K562 (cell line): ENCODE measurements at regions not wholly inside any gene's neighbourhood (a gene's known extent, or its start where the extent isn't known, plus 50 kb on each side); places are given as distances from the start of the nearest gene placed in this dataset.

Source experiments
- ATAC-seq: fragments of 200-7000 bp; cut with Tn5 transposase; 3 replicates; pipeline ENCODE4 v1.9.1; 2020; ENCODE audit warnings: moderate library complexity
- BruUV-seq: library from RNA; stranded (reverse); fragments of 400-500 nt; replicated peaks from 2 replicates; lab custom pipeline; 2021; lab: Mats Ljungman, UMichigan
- CTCF ChIA-PET: fragments of 300-600 bp; formaldehyde crosslinking; extraction: SDS; loops from one replicate; lab custom pipeline; 2021; ENCODE audit warnings: low intra/inter-chr PET ratio; lab: Yijun Ruan, JAX
- POLR2A ChIA-PET: fragments of 300-600, 350-650 bp; sonication (Branson Sonifier 250); formaldehyde crosslinking; extraction: SDS; loops from one replicate; lab custom pipeline; 2021; ENCODE audit warnings: antibody characterized with exemption, inconsistent platforms; lab: Yijun Ruan, JAX
- DNase-seq, 4 experiments: peaks; one replicate each; pipeline versions ENCODE4 v3.0.0 to v3.0.0-alpha.2; 2011 to 2018; ENCODE audit warnings: low spot score in 3 of 4, mixed read lengths in 3 of 4; ENCODE audit errors: extremely low read depth in 1 of 4
- FAIRE-seq: peaks from 2 replicates; lab custom pipeline; 2011; peaks lifted over from hg19 to GRCh38; lab: Jason Lieb, UNC
- H2AFZ ChIP-seq: 2 replicates; pipeline ENCODE4 v1.6.0; 2011; ENCODE audit warnings: low read depth, low read length, control low read depth, inconsistent platforms
- H3K27ac ChIP-seq: fragments of 200-600 bp; 3 replicates; pipeline ENCODE4 v1.8.0; 2011; ENCODE audit warnings: low read depth, mild to moderate bottlenecking, control low read depth, inconsistent platforms, low read length, moderate library complexity, mixed read lengths; ENCODE audit errors: extremely low read depth
- H3K27me3 ChIP-seq, 2 experiments: fragments of 300-600 bp in 1 of 2; 2 replicates in 1 of 2; 3 replicates in 1 of 2; pipeline versions ENCODE4 v1.6.0 to v1.8.0; 2011; ENCODE audit warnings: inconsistent platforms in 2 of 2, low read length in 2 of 2, mild to moderate bottlenecking in 1 of 2, mixed read lengths in 1 of 2, moderate library complexity in 1 of 2; ENCODE audit not compliant: control insufficient read depth in 2 of 2, insufficient read depth in 2 of 2
- H3K36me3 ChIP-seq: fragments of 300-600 bp; 3 replicates; pipeline ENCODE4 v1.8.0; 2011; ENCODE audit warnings: mild to moderate bottlenecking, low read length, inconsistent platforms; ENCODE audit not compliant: control insufficient read depth, insufficient read depth
- H3K4me1 ChIP-seq, 2 experiments: fragments of 200-600 bp in 1 of 2; replicated peaks in 1 of 2; 2 replicates in 1 of 2; 3 replicates in 1 of 2; pipeline versions ENCODE4 v1.5.1 to v1.8.0; 2011; ENCODE audit warnings: inconsistent platforms in 2 of 2, low read length in 2 of 2, mild to moderate bottlenecking in 1 of 2, mixed read lengths in 1 of 2, moderate library complexity in 1 of 2; ENCODE audit not compliant: control insufficient read depth in 2 of 2, insufficient read depth in 2 of 2
- H3K4me2 ChIP-seq: 2 replicates; pipeline ENCODE4 v1.6.1; 2011; ENCODE audit warnings: low read length, control low read depth, inconsistent platforms, mixed read lengths; ENCODE audit not compliant: insufficient read depth
- H3K4me3 ChIP-seq: fragments of 200-600 bp; sonication (generic), shearing (Covaris generic); 2 replicates; pipeline ENCODE4 v1.5.1; 2016; ENCODE audit warnings: control low read depth, inconsistent platforms
- H3K79me2 ChIP-seq: fragments of 200-600 bp; 3 replicates; pipeline ENCODE4 v1.8.0; 2011; ENCODE audit warnings: low read length, inconsistent platforms; ENCODE audit not compliant: control insufficient read depth, insufficient read depth
- H3K9ac ChIP-seq, 2 experiments: 2 replicates each; pipeline versions ENCODE4 v1.6.0 to v1.6.1; 2011; ENCODE audit warnings: low read depth in 2 of 2, low read length in 2 of 2, control low read depth in 1 of 2, inconsistent platforms in 1 of 2, mild to moderate bottlenecking in 1 of 2, mixed read lengths in 1 of 2; ENCODE audit not compliant: insufficient read depth in 1 of 2
- H3K9me1 ChIP-seq: one replicate; pipeline ENCODE4 v1.6.0; 2011; ENCODE audit warnings: inconsistent platforms, mild to moderate bottlenecking, low read length, moderate library complexity; ENCODE audit not compliant: control insufficient read depth, insufficient read depth
- H3K9me3 ChIP-seq: replicated peaks from 2 replicates; pipeline ENCODE4 v1.5.1; 2011; ENCODE audit warnings: low read depth, low read length, inconsistent platforms; ENCODE audit not compliant: control insufficient read depth, insufficient read depth
- H4K20me1 ChIP-seq: replicated peaks from 2 replicates; pipeline ENCODE4 v1.6.1; 2011; ENCODE audit warnings: low read length, inconsistent platforms, mixed read lengths; ENCODE audit not compliant: control insufficient read depth, insufficient read depth
- FUS ChIP-seq: fragments of 200-400 bp; formaldehyde crosslinking; optimal IDR thresholded peaks from 2 replicates; pipeline ENCODE3; 2017; ENCODE audit warnings: low read depth, low read length
- JUN ChIP-seq, 2 experiments: sonication (generic) in 1 of 2; formaldehyde crosslinking in 1 of 2; IDR thresholded peaks; 2 replicates each; pipeline versions ENCODE4 v1.6.1 to v1.8.0; 2012 to 2022; ENCODE audit warnings: borderline replicate concordance in 2 of 2, mild to moderate bottlenecking in 2 of 2, improper control_type of control experiment in 1 of 2, low read depth in 1 of 2, low read length in 1 of 2, missing genetic modification reagents in 1 of 2
- MCM3 ChIP-seq: fragments of 450-650 bp; IDR thresholded peaks from 2 replicates; pipeline ENCODE4 v1.6.1; 2016
- MTA2 ChIP-seq: fragments of 450-650 bp; IDR thresholded peaks from 2 replicates; pipeline ENCODE4 v1.6.1; 2016; ENCODE audit warnings: low read depth
- NFIX ChIP-seq: fragments of 250-450 bp; sonication (Bioruptor Pico); IDR thresholded peaks from 2 replicates; pipeline ENCODE4 v1.4.0; 2020; ENCODE audit warnings: low read depth, mild to moderate bottlenecking, moderate library complexity
- PRMT5 ChIP-seq: sonication (generic); formaldehyde crosslinking; IDR thresholded peaks from 2 replicates; pipeline ENCODE4 v1.5.0; 2020; ENCODE audit warnings: missing genetic modification reagents
- PYGO2 ChIP-seq: fragments of 450-650 bp; IDR thresholded peaks from 2 replicates; pipeline ENCODE4 v1.6.1; 2016; ENCODE audit warnings: mild to moderate bottlenecking, missing genetic modification characterization, moderate library complexity, missing compliant biosample characterization
- RAD51 ChIP-seq: fragments of 450-650 bp; IDR thresholded peaks from 2 replicates; pipeline ENCODE4 v1.7.1; 2016; ENCODE audit warnings: low read depth, mild to moderate bottlenecking, borderline replicate concordance
- SPI1 ChIP-seq: IDR thresholded peaks from 2 replicates; pipeline ENCODE4 v1.6.1; 2011; ENCODE audit warnings: low read depth, low read length, control low read depth, borderline replicate concordance
- STAT5A ChIP-seq: IDR thresholded peaks from 2 replicates; pipeline ENCODE4 v1.6.1; 2012; ENCODE audit warnings: low read length, inconsistent platforms, borderline replicate concordance
- ZNF134 ChIP-seq: fragments of 250-450 bp; sonication (Bioruptor Pico); conservative IDR thresholded peaks from 2 replicates; pipeline ENCODE4 v1.4.0; 2020
- ZNF143 ChIP-seq: sonication (generic); formaldehyde crosslinking; IDR thresholded peaks from 2 replicates; pipeline ENCODE4 v1.9.0; 2022; ENCODE audit warnings: mild to moderate bottlenecking, missing genetic modification reagents
- ZNF274 ChIP-seq: IDR thresholded peaks from 2 replicates; pipeline ENCODE4 v1.6.1; 2011; ENCODE audit warnings: low read depth, mild to moderate bottlenecking, low read length, moderate library complexity, borderline replicate concordance
- whole genome bisulfite sequencing: fragments of 100-300 bp; shearing (Covaris generic); methylation state at CpG from one replicate; pipeline ENCODE4 v1.1.6; 2016; ENCODE audit warnings: low coverage, mixed read lengths; ENCODE audit not compliant: insufficient coverage; ENCODE audit errors: missing lambda C conversion rate; 5-methylcytosine and 5-hydroxymethylcytosine counted together
- in situ Hi-C: fragments of 300-500 bp; cut with MboI; formaldehyde crosslinking; loops from 4 replicates; pipeline ENCODE4 v1.15.0; 2018; ENCODE audit warnings: inconsistent platforms, mixed read lengths
- intact Hi-C: fragments of 100-400 bp; cut with micrococcal nuclease; formaldehyde crosslinking; loops from 2 replicates; pipeline ENCODE4 v1.14.2; 2022
- TF ChIP-seq, protein P1 (sequence below): sonication (generic); formaldehyde crosslinking; IDR thresholded peaks from 2 replicates; pipeline ENCODE4 v1.8.0; 2022; ENCODE audit warnings: mild to moderate bottlenecking, missing genetic modification reagents
- TF ChIP-seq, protein P2 (sequence below): fragments of 450-650 bp; IDR thresholded peaks from 2 replicates; pipeline ENCODE4 v1.6.1; 2016; ENCODE audit warnings: borderline replicate concordance

DNA sequence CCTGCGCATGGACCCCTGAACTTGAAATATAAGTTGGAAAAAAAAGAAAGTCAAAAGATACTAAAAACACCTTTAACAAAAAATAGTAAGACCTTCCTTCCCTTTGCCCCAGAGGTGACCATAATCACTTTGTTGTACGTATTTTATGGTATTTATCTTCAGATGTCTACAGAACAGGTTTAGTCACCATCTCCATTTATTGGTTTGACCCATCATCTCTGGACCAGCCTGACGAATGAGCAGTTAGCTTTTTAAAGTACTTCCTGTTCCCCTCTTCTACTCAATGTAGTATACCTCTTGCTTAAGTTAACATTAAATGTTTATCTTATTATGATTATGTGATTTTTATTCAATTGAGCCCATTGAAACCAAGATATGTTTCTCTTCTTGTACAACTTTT is 64.7 kb upstream of the CREB3L1 start:
- Histone ChIP-seq H3K4me3 (no peak overlapping the region), H3K27ac (no peak overlapping the region), H2AFZ (no peak overlapping the region), H3K79me2 (no peaks in the 10 kb centered on the region), H3K4me1 (peaks cover 0 to 18% of the 10 kb centered on the region in 2 experiments; a peak in 3 of 5 replicates), H3K9me1 (no peaks in the 10 kb centered on the region), H3K27me3 (no peaks in the 10 kb centered on the region), H3K4me2 (no peak overlapping the region), H3K9ac (no peak overlapping the region), H3K9me3 (no peaks in the 10 kb centered on the region), H3K36me3 (no peaks in the 10 kb centered on the region), H4K20me1 (no peaks in the 10 kb centered on the region)
- CTCF ChIA-PET, result no interaction called here
- no peak for ATAC-seq
- in situ Hi-C loops (no loop called here), intact Hi-C loops (no loop called here)
- TF ChIP-seq, protein P1, sequence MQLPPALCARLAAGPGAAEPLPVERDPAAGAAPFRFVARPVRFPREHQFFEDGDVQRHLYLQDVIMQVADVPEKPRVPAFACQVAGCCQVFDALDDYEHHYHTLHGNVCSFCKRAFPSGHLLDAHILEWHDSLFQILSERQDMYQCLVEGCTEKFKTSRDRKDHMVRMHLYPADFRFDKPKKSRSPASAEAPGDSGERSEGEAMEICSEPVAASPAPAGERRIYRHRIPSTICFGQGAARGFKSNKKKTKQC (CRISPR knock-in tag), result no peak
- no peak for TF ChIP-seq FUS
- no peak for TF ChIP-seq PRMT5 (CRISPR knock-in tag)
- no peak for TF ChIP-seq JUN (IDR thresholded peaks at IDR 0.05; ENCODE audit: borderline replicate concordance, low read depth, low read length)
- TF ChIP-seq JUN (CRISPR knock-in tag; IDR thresholded peaks at IDR 0.05; ENCODE audit: borderline replicate concordance), result no peak
- no peak for TF ChIP-seq MCM3
- TF ChIP-seq, protein P2, sequence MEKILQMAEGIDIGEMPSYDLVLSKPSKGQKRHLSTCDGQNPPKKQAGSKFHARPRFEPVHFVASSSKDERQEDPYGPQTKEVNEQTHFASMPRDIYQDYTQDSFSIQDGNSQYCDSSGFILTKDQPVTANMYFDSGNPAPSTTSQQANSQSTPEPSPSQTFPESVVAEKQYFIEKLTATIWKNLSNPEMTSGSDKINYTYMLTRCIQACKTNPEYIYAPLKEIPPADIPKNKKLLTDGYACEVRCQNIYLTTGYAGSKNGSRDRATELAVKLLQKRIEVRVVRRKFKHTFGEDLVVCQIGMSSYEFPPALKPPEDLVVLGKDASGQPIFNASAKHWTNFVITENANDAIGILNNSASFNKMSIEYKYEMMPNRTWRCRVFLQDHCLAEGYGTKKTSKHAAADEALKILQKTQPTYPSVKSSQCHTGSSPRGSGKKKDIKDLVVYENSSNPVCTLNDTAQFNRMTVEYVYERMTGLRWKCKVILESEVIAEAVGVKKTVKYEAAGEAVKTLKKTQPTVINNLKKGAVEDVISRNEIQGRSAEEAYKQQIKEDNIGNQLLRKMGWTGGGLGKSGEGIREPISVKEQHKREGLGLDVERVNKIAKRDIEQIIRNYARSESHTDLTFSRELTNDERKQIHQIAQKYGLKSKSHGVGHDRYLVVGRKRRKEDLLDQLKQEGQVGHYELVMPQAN, result no peak
- no peak for TF ChIP-seq RAD51
- TF ChIP-seq ZNF143, result no peak
- TF ChIP-seq ZNF134 (CRISPR knock-in tag), result no peak
- TF ChIP-seq MTA2, result no peak
- no peak for TF ChIP-seq PYGO2 (tag)
- no peak for TF ChIP-seq NFIX (CRISPR knock-in tag)
- TF ChIP-seq ZNF274, result no peak
- TF ChIP-seq SPI1, result no peak
- TF ChIP-seq STAT5A, result no peak
- no TSS peak for BruUV-seq
- no peak for FAIRE-seq
- no peak for DNase-seq
- 53% methylated on average over 3 of the region's 3 CpGs for WGBS
- POLR2A ChIA-PET, result no interaction called here
